K562 (cell line): ENCODE measurements at regions not wholly inside any gene's neighbourhood (a gene's known extent, or its start where the extent isn't known, plus 50 kb on each side); places are given as distances from the start of the nearest gene placed in this dataset.
"Not testable (repeated sequence)": the region's sequence is repeated elsewhere in the genome, so short reads cannot be mapped to it uniquely, and the experiment has no call there.

ENCODE experiments used
- ATAC-seq: fragments of 200-7000 bp; cut with Tn5 transposase; 3 replicates; pipeline ENCODE4 v1.9.1; 2020; ENCODE audit warnings: moderate library complexity
- BruUV-seq: library from RNA; stranded (reverse); fragments of 400-500 nt; replicated peaks from 2 replicates; lab custom pipeline; 2021; lab: Mats Ljungman, UMichigan
- CTCF ChIA-PET: fragments of 300-600 bp; formaldehyde crosslinking; extraction: SDS; loops from one replicate; lab custom pipeline; 2021; ENCODE audit warnings: low intra/inter-chr PET ratio; lab: Yijun Ruan, JAX
- POLR2A ChIA-PET: fragments of 300-600, 350-650 bp; sonication (Branson Sonifier 250); formaldehyde crosslinking; extraction: SDS; loops from one replicate; lab custom pipeline; 2021; ENCODE audit warnings: antibody characterized with exemption, inconsistent platforms; lab: Yijun Ruan, JAX
- DNase-seq, 4 experiments: peaks; one replicate each; pipeline versions ENCODE4 v3.0.0 to v3.0.0-alpha.2; 2011 to 2018; ENCODE audit warnings: low spot score in 3 of 4, mixed read lengths in 3 of 4; ENCODE audit errors: extremely low read depth in 1 of 4
- FAIRE-seq: peaks from 2 replicates; lab custom pipeline; 2011; peaks lifted over from hg19 to GRCh38; lab: Jason Lieb, UNC
- H2AFZ ChIP-seq: 2 replicates; pipeline ENCODE4 v1.6.0; 2011; ENCODE audit warnings: low read depth, low read length, control low read depth, inconsistent platforms
- H3K27ac ChIP-seq: fragments of 200-600 bp; 3 replicates; pipeline ENCODE4 v1.8.0; 2011; ENCODE audit warnings: low read depth, mild to moderate bottlenecking, control low read depth, inconsistent platforms, low read length, moderate library complexity, mixed read lengths; ENCODE audit errors: extremely low read depth
- H3K27me3 ChIP-seq, 2 experiments: fragments of 300-600 bp in 1 of 2; 2 replicates in 1 of 2; 3 replicates in 1 of 2; pipeline versions ENCODE4 v1.6.0 to v1.8.0; 2011; ENCODE audit warnings: inconsistent platforms in 2 of 2, low read length in 2 of 2, mild to moderate bottlenecking in 1 of 2, mixed read lengths in 1 of 2, moderate library complexity in 1 of 2; ENCODE audit not compliant: control insufficient read depth in 2 of 2, insufficient read depth in 2 of 2
- H3K36me3 ChIP-seq: fragments of 300-600 bp; 3 replicates; pipeline ENCODE4 v1.8.0; 2011; ENCODE audit warnings: mild to moderate bottlenecking, low read length, inconsistent platforms; ENCODE audit not compliant: control insufficient read depth, insufficient read depth
- H3K4me1 ChIP-seq, 2 experiments: fragments of 200-600 bp in 1 of 2; replicated peaks in 1 of 2; 2 replicates in 1 of 2; 3 replicates in 1 of 2; pipeline versions ENCODE4 v1.5.1 to v1.8.0; 2011; ENCODE audit warnings: inconsistent platforms in 2 of 2, low read length in 2 of 2, mild to moderate bottlenecking in 1 of 2, mixed read lengths in 1 of 2, moderate library complexity in 1 of 2; ENCODE audit not compliant: control insufficient read depth in 2 of 2, insufficient read depth in 2 of 2
- H3K4me2 ChIP-seq: 2 replicates; pipeline ENCODE4 v1.6.1; 2011; ENCODE audit warnings: low read length, control low read depth, inconsistent platforms, mixed read lengths; ENCODE audit not compliant: insufficient read depth
- H3K4me3 ChIP-seq: fragments of 200-600 bp; sonication (generic), shearing (Covaris generic); 2 replicates; pipeline ENCODE4 v1.5.1; 2016; ENCODE audit warnings: control low read depth, inconsistent platforms
- H3K79me2 ChIP-seq: fragments of 200-600 bp; 3 replicates; pipeline ENCODE4 v1.8.0; 2011; ENCODE audit warnings: low read length, inconsistent platforms; ENCODE audit not compliant: control insufficient read depth, insufficient read depth
- H3K9ac ChIP-seq, 2 experiments: 2 replicates each; pipeline versions ENCODE4 v1.6.0 to v1.6.1; 2011; ENCODE audit warnings: low read depth in 2 of 2, low read length in 2 of 2, control low read depth in 1 of 2, inconsistent platforms in 1 of 2, mild to moderate bottlenecking in 1 of 2, mixed read lengths in 1 of 2; ENCODE audit not compliant: insufficient read depth in 1 of 2
- H3K9me1 ChIP-seq: one replicate; pipeline ENCODE4 v1.6.0; 2011; ENCODE audit warnings: inconsistent platforms, mild to moderate bottlenecking, low read length, moderate library complexity; ENCODE audit not compliant: control insufficient read depth, insufficient read depth
- H3K9me3 ChIP-seq: replicated peaks from 2 replicates; pipeline ENCODE4 v1.5.1; 2011; ENCODE audit warnings: low read depth, low read length, inconsistent platforms; ENCODE audit not compliant: control insufficient read depth, insufficient read depth
- H4K20me1 ChIP-seq: replicated peaks from 2 replicates; pipeline ENCODE4 v1.6.1; 2011; ENCODE audit warnings: low read length, inconsistent platforms, mixed read lengths; ENCODE audit not compliant: control insufficient read depth, insufficient read depth
- ARHGAP35 ChIP-seq: fragments of 450-650 bp; IDR thresholded peaks from 2 replicates; pipeline ENCODE4 v1.6.1; 2018; ENCODE audit not compliant: partially characterized antibody
- E2F8 ChIP-seq: fragments of 450-650 bp; IDR thresholded peaks from 2 replicates; pipeline ENCODE4 v1.7.1; 2018; ENCODE audit warnings: mild to moderate bottlenecking, low read depth; ENCODE audit not compliant: partially characterized antibody
- GATAD2A ChIP-seq: fragments of 450-650 bp; IDR thresholded peaks from 2 replicates; pipeline ENCODE4 v1.6.1; 2017
- IRF1 ChIP-seq: sonication (generic); formaldehyde crosslinking; IDR thresholded peaks from 2 replicates; pipeline ENCODE4 v1.8.0; 2022; ENCODE audit warnings: missing genetic modification reagents, mild to moderate bottlenecking, borderline replicate concordance
- MAFK ChIP-seq: IDR thresholded peaks from 2 replicates; pipeline ENCODE4 v1.6.1; 2011; ENCODE audit warnings: low read length, improper control_type of control experiment
- NFIC ChIP-seq: fragments of 450-650 bp; IDR thresholded peaks from 2 replicates; pipeline ENCODE4 v1.6.1; 2017; ENCODE audit warnings: mild to moderate bottlenecking, inconsistent platforms
- RBM25 ChIP-seq: fragments of 200-400 bp; formaldehyde crosslinking; IDR thresholded peaks from 2 replicates; pipeline ENCODE4 v1.6.1; 2018; ENCODE audit warnings: low read length, low read depth, moderate library complexity; ENCODE audit not compliant: severe bottlenecking
- RFX1 ChIP-seq: fragments of 450-650 bp; IDR thresholded peaks from 2 replicates; pipeline ENCODE4 v1.6.1; 2016; ENCODE audit warnings: mild to moderate bottlenecking, moderate library complexity
- SIX5 ChIP-seq, 2 experiments: IDR thresholded peaks; 2 replicates each; pipeline ENCODE4 v1.6.1; 2011; ENCODE audit warnings: low read length in 2 of 2, borderline replicate concordance in 1 of 2, low read depth in 1 of 2, mild to moderate bottlenecking in 1 of 2, moderate library complexity in 1 of 2; ENCODE audit not compliant: insufficient read depth in 1 of 2
- STAT5B ChIP-seq: fragments of 250-450 bp; sonication (Bioruptor Pico); IDR thresholded peaks from 2 replicates; pipeline ENCODE4 v1.8.0; 2021; ENCODE audit warnings: mild to moderate bottlenecking, inconsistent platforms
- ZNF778 ChIP-seq: fragments of 450-650 bp; formaldehyde crosslinking; IDR thresholded peaks from 2 replicates; pipeline ENCODE4 v1.4.0; 2020; ENCODE audit warnings: mild to moderate bottlenecking, moderate library complexity
- WGBS: fragments of 100-300 bp; shearing (Covaris generic); methylation state at CpG from one replicate; pipeline ENCODE4 v1.1.6; 2016; ENCODE audit warnings: low coverage, mixed read lengths; ENCODE audit not compliant: insufficient coverage; ENCODE audit errors: missing lambda C conversion rate; 5-methylcytosine and 5-hydroxymethylcytosine counted together
- in situ Hi-C: fragments of 300-500 bp; cut with MboI; formaldehyde crosslinking; loops from 4 replicates; pipeline ENCODE4 v1.15.0; 2018; ENCODE audit warnings: inconsistent platforms, mixed read lengths
- intact Hi-C: fragments of 100-400 bp; cut with micrococcal nuclease; formaldehyde crosslinking; loops from 2 replicates; pipeline ENCODE4 v1.14.2; 2022

- intact Hi-C loops: loop anchor here (10.0 kb wide), 1 partner anchor 70 kb away; no protein-coding TSS in a partner anchor
- peaks cover 0 to 16% of the 10 kb centered on the region in 2 experiments; a peak in 3 of 5 replicates for H3K4me1 ChIP-seq
- H3K9me3 ChIP-seq, H2AFZ ChIP-seq, H3K27me3 ChIP-seq, H3K27ac ChIP-seq, CTCF ChIA-PET, BruUV-seq, H4K20me1 ChIP-seq, H3K9ac ChIP-seq, POLR2A ChIA-PET, H3K9me1 ChIP-seq, ATAC-seq, H3K4me3 ChIP-seq, H3K4me2 ChIP-seq, DNase-seq, FAIRE-seq, in situ Hi-C loops: not testable (repeated sequence)
- peaks cover 32% of the 10 kb centered on the region for H3K79me2 ChIP-seq
- 95% methylated on average over 18 of the region's 32 CpGs for WGBS
- peaks cover 11% of the 10 kb centered on the region for H3K36me3 ChIP-seq
Observed at GRCh38 chr16:8114941-8115340, 475.4 kb downstream of the TMEM114 start.

- in situ Hi-C loops (no loop called here), intact Hi-C loops (loop anchor here (10.0 kb wide), 1 partner anchor 69 kb away; no protein-coding TSS in a partner anchor)
- BruUV-seq: no TSS peak
- ChIA-PET CTCF (no interaction called here), POLR2A (interaction anchor here (2.3 kb wide), 1 partner anchor 20 kb away, joined by 6 read pairs; no protein-coding TSS in a partner anchor)
- no peak overlapping the region for H3K4me2 ChIP-seq
- H3K36me3 ChIP-seq: peaks cover 11% of the 10 kb centered on the region
- no peak overlapping the region for H3K9ac ChIP-seq
- no peaks in the 10 kb centered on the region for H3K27me3 ChIP-seq
- peak overlapping the region; percentile 99 for H2AFZ ChIP-seq
- no peak for ATAC-seq
- no peaks in the 10 kb centered on the region for H4K20me1 ChIP-seq
- 56% methylated on average over 3 of the region's 3 CpGs for WGBS
- FAIRE-seq: no peak
- no peaks in the 10 kb centered on the region for H3K9me3 ChIP-seq
- no peak overlapping the region for H3K27ac ChIP-seq
- no peaks in the 10 kb centered on the region for H3K9me1 ChIP-seq
- peaks cover 0 to 16% of the 10 kb centered on the region in 2 experiments; a peak in 3 of 5 replicates for H3K4me1 ChIP-seq
- no peak for DNase-seq
- H3K4me3 ChIP-seq: no peak overlapping the region
- peaks cover 43% of the 10 kb centered on the region for H3K79me2 ChIP-seq
- TF ChIP-seq SIX5 (IDR thresholded peaks at IDR 0.05; ENCODE audit: borderline replicate concordance in 1 of 2, insufficient read depth in 1 of 2, low read depth in 1 of 2, low read length in 2 of 2): no peak
- TF ChIP-seq MAFK: no peak
- TF ChIP-seq IRF1 (CRISPR knock-in tag): no peak
- no peak for TF ChIP-seq GATAD2A
- no peak for TF ChIP-seq ZNF778 (CRISPR knock-in tag)
- no peak for TF ChIP-seq RBM25
- TF ChIP-seq STAT5B (CRISPR knock-in tag): no peak
- TF ChIP-seq RFX1: no peak
- TF ChIP-seq NFIC: 0 out of 2 replicates have a peak, but pooled peaks have one; percentile 5
- TF ChIP-seq E2F8: no peak
- TF ChIP-seq ARHGAP35: no peak
Observed at GRCh38 chr16:8113843-8114242, 476.5 kb downstream of the TMEM114 start.
